ENCODE measurements at regions not wholly inside any gene's neighbourhood (a gene's known extent, or its start where the extent isn't known, plus 50 kb on each side); places are given as distances from the start of the nearest gene placed in this dataset.
"Not testable (repeated sequence)": the region's sequence is repeated elsewhere in the genome, so short reads cannot be mapped to it uniquely, and the experiment has no call there.

DNA sequence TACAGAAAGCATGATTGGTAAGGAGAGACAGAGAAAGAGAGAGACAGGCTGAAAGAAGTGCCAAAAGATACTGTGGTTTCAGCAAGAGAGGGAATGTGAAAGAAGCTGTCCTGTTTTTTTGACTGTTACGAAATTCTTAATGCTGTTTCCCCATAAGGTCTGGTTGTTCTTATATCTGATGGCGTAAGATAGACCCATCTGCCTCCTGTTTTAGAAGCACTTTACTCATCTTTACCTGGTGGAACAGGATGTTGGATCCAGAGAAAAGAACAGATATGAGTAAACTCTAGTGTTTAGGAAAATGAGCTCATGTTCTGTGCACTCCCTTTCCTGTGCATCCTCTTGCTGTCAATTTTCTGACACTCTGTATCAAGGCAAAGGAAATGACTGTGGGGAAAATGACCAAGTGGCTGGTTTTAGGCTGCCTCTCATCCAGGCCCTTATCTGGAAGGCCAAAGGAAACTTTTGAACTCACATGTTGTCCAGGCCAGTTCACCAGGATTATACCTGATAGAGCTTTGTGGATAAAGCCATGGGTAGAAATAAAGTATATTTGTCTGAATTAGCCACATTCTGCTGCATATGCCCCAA lies 311.7 kb upstream of the HTR2C start:
- POLR2A ChIA-PET (ENCODE audit: low non-redundant PET), result no interaction called here
- no peak overlapping the region for H3K27ac ChIP-seq
- CTCF ChIA-PET, result no interaction called here

DNA sequence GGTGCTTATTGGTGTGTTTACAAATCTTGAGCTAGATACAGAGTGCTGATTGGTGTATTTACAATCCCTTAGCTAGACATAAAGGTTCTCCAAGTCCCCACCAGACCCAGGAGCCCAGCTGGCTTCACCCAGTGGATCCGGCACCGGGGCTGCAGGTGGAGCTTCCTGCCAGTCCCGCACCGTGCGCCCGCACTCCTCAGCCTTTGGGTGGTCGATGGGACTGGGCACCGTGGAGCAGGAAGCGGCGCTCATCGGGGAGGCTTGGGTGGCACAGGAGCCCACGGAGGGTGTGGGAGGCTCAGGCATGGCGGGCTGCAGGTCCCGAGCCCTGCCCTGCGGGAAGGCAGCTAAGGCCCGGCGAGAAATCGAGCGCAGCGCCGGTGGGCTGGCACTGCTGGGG lies 313.5 kb upstream of the HTR2C start:
- DNase-seq (ENCODE audit: low spot score); H3K27ac ChIP-seq; CTCF ChIA-PET; POLR2A ChIA-PET (ENCODE audit: low non-redundant PET): not testable (repeated sequence)

More for the DNA sequence above, 311.7 kb upstream of the HTR2C start:
- DNase-seq (ENCODE audit: low spot score), result no peak
- TF ChIP-seq, protein P1, sequence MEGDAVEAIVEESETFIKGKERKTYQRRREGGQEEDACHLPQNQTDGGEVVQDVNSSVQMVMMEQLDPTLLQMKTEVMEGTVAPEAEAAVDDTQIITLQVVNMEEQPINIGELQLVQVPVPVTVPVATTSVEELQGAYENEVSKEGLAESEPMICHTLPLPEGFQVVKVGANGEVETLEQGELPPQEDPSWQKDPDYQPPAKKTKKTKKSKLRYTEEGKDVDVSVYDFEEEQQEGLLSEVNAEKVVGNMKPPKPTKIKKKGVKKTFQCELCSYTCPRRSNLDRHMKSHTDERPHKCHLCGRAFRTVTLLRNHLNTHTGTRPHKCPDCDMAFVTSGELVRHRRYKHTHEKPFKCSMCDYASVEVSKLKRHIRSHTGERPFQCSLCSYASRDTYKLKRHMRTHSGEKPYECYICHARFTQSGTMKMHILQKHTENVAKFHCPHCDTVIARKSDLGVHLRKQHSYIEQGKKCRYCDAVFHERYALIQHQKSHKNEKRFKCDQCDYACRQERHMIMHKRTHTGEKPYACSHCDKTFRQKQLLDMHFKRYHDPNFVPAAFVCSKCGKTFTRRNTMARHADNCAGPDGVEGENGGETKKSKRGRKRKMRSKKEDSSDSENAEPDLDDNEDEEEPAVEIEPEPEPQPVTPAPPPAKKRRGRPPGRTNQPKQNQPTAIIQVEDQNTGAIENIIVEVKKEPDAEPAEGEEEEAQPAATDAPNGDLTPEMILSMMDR (conservative IDR thresholded peaks at IDR 0.05; ENCODE audit: low read depth), result no peak

DNA sequence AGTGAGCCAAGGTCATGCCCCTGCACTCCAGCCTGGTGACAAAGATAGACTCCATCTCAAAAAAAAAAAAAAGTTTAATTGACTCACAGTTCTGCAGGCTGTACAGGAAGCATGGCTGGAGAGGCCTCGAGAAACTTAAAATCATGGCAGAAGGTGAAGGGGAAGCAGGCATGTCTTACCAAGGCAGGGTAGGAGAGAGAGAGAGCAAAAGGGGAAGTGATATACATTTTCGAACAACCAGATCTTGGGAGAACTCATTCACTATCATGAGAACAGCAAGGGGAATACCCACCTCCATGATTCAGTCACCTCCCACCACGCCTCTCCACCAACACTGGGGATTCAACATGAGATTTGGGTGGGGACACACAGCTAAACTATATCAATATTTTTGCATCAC lies 315.2 kb upstream of the HTR2C start:
- CTCF ChIA-PET, result no interaction called here
- DNase-seq (ENCODE audit: low spot score), result no peak
- TF ChIP-seq, protein P1 (conservative IDR thresholded peaks at IDR 0.05; ENCODE audit: low read depth), result no peak
- H3K27ac ChIP-seq, result no peak overlapping the region
- POLR2A ChIA-PET (ENCODE audit: low non-redundant PET), result no interaction called here

DNA sequence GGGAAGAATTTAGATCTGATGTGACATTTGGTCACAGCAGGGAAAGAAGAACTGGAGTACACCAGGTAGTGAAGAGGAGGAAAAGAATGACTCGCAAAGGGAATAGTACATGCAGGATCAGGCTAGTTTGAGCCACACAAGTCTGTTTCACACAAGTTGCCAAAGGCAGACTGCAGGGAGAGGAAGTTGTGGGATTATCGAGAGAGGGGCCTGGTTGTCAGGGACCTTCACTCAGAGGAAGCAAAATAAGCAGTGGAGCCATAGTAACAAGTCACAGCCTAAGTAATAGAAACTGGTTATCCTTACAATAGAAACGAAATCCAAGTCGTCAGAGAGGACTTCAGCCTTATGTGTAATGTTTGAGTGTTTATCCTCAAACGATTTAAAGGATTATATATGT lies 316.7 kb upstream of the HTR2C start:
- H3K27ac ChIP-seq, result no peak overlapping the region
- ChIA-PET POLR2A (ENCODE audit: low non-redundant PET) (no interaction called here), CTCF (no interaction called here)
- TF ChIP-seq, protein P1 (conservative IDR thresholded peaks at IDR 0.05; ENCODE audit: low read depth), result no peak
- DNase-seq (ENCODE audit: low spot score), result no peak

DNA sequence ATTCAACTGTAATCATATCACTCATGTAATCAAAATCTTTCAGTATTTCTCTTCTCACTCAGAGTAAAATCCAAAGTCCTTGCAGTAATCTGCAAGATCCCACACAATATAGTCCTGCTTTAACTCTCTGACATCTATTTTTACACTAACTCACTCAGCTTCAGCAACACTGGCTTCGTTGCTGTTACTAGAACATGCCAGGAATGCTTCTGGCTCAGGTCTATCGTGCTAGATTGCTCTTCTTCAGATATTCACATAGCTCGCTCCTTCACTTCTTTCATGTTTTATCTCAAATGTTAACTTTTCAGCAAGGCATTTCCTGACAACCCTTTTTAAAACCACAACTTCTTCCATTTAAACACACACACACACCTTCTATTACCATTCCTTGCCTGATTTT lies 331.7 kb upstream of the HTR2C start:
- TF ChIP-seq, protein P1 (conservative IDR thresholded peaks at IDR 0.05; ENCODE audit: low read depth), result no peak
- H3K27ac ChIP-seq, result no peak overlapping the region
- no peak for DNase-seq (ENCODE audit: low spot score)
- ChIA-PET CTCF (no interaction called here), POLR2A (ENCODE audit: low non-redundant PET) (no interaction called here)

DNA sequence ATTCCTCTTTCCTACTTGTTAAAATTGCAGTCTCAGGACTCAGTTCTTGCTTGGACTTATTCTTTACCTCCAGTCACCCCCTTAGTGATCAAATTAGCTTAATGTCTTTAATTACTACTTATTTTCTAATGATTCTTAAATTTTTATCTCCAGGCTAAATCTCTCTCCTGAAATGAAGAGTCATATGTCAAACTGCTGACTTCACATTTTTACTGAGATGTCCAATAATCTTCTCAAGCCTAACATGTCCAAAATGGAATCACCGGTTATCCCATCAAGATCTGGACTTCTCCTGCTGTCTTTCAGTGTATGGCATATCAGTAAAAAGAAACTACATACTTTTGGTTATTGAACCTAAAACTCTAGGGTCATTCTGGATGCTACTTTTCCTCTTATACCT lies 332.3 kb upstream of the HTR2C start:
- H3K27ac ChIP-seq, result no peak overlapping the region
- POLR2A ChIA-PET (ENCODE audit: low non-redundant PET), result no interaction called here
- TF ChIP-seq, protein P1 (conservative IDR thresholded peaks at IDR 0.05; ENCODE audit: low read depth), result no peak
- CTCF ChIA-PET, result interaction anchor here (0.5 kb wide), 1 partner anchor 838 kb away, joined by 3 read pairs; no protein-coding TSS in a partner anchor
- DNase-seq (ENCODE audit: low spot score), result no peak

DNA sequence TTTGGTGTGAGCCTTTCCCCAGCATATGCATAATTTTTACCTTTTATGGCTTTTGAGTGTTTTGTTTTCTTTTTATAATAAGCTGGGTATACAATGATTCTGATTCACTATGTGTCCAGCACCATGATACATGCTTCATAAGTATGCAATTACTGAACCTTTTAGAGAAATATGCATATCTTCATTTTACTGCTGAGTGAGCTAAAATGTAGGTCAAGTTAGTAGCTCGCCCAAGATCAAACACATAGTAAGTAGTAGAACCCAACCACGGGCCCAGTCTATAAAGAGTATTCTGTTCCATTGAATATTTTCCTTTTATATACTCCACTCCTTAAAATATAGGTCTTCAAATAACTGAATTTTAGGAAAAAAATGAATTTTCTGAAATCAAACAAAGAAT lies 362.4 kb upstream of the HTR2C start:
- H3K27ac ChIP-seq, result no peak overlapping the region
- ChIA-PET CTCF (no interaction called here), POLR2A (ENCODE audit: low non-redundant PET) (no interaction called here)
- no peak for DNase-seq (ENCODE audit: low spot score)
- TF ChIP-seq, protein P1 (conservative IDR thresholded peaks at IDR 0.05; ENCODE audit: low read depth), result no peak
